Left ventricle myocardium superior (tissue), 1 donor: ENCODE measurements at regions not wholly inside any gene's neighbourhood (a gene's known extent, or its start where the extent isn't known, plus 50 kb on each side); places are given as distances from the start of the nearest gene placed in this dataset.
A peak's percentile ranks its signal among the peaks of the same experiment; 100 is the strongest.
"Not testable (repeated sequence)": the region's sequence is repeated elsewhere in the genome, so short reads cannot be mapped to it uniquely, and the experiment has no call there.

Source experiments
- ATAC-seq: fragments of 200-7000 bp; cut with Tn5 transposase; one replicate; pipeline ENCODE4 v1.9.1; 2020; ENCODE audit warnings: mild to moderate bottlenecking, moderate library complexity
- DNase-seq: peaks from one replicate; pipeline ENCODE4 v3.0.0-alpha.2; 2020
- intact Hi-C: fragments of 100-400 bp; cut with micrococcal nuclease; formaldehyde crosslinking; loops from one replicate; pipeline ENCODE4 v1.11.0; 2022
- donor health status: DM: no; HTN: yes; CAD: no; lungs with severe emphysema.

GRCh38 chr2:242113492-242113891 lies 244.0 kb downstream of the RTP5 start:
- DNase-seq, intact Hi-C loops, ATAC-seq: not testable (repeated sequence)

- intact Hi-C loops, DNase-seq: not testable (repeated sequence)
- ATAC-seq, result peak; percentile 27
These were observed 247.1 kb downstream of the RTP5 start for GRCh38 chr2:242116676-242117075.

DNA sequence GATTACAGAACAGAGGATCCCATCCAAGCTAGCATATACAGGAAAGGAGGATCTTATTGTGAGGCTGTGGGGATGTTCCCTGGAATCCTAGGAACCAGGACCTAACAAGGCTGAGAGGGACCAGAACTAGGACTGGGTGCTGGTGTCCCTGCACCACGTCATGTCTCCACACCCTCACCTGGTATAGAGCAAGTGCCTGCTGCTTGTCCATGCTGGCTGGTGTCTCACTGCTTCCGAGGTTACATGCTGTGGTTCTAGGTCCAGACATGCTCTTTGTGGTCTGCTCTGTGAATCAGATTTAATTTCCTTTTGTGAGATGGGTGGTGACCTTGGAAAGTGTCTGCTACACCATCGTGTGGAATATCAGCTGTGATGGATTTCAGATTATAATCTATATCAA lies 247.8 kb downstream of the RTP5 start:
- DNase-seq, intact Hi-C loops: not testable (repeated sequence)
- peak; percentile 13 for ATAC-seq

DNA sequence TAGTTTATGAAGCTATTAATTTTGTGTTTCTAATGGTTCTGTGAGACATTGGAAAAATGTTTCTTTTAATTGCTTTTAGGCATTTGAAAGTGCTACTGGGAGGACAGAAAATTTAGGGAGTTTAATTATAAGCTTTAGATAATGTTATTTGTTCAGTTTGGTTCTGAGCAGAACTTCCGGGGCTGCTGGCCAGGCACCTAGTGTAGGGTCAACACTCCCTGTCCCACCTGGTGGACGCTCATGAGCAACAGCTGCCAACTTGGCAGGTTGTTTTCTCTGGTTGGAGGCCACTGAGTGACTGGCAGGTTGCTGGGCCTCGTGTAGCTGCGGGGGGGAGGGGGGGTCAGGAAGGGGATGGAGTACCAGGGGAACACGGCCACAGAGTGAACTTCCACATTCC lies 250.2 kb downstream of the RTP5 start:
- ATAC-seq, result not testable (repeated sequence)

GRCh38 chr2:242130682-242131081 lies 261.2 kb downstream of the RTP5 start:
- intact Hi-C loops, ATAC-seq: not testable (repeated sequence)

More for the DNA sequence above, 250.2 kb downstream of the RTP5 start:
- intact Hi-C loops, DNase-seq: not testable (repeated sequence)

GRCh38 chr2:242159921-242160320 lies 290.4 kb downstream of the RTP5 start:
- ATAC-seq, intact Hi-C loops, DNase-seq: not testable (repeated sequence)

More at GRCh38 chr2:242130682-242131081, 261.2 kb downstream of the RTP5 start:
- not testable (repeated sequence) for DNase-seq

DNA sequence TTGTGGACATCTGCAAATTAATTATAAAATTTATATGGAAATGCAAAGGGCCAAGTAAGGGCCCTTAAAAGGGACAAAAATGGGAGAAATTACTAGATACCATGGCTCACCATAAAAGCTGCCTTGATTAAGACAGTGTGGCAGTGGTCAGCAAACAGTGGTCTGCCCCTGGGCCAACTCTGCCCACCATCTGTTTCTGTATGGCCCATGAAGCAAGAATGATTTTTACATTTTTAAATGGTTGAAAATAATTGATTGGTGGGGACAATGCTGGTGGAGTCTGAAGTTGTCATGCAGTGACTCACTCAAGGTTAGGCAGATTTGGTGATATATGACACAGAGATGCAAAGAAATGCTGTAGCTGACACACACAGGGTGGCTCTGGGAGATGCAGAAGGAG lies 295.6 kb downstream of the RTP5 start:
- DNase-seq, intact Hi-C loops, ATAC-seq: not testable (repeated sequence)

DNA sequence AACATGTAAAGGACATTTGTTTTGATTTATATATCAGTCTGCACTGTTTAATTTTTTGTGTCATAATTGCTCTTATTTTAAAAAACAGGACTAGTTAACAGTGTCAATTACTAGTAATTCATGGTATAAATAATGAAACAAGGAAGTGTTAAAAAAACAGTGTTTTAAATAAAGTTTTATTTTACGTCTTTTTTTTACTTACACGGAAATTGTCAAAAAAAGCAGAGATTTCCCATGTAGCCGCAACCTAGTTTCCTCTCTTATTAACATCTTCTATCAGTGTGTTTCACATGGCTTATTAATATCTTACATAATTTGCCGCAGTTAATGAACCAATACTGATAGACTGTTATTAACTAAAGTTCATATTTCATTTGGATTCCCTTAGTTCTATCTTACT lies 301.8 kb downstream of the RTP5 start:
- intact Hi-C loops, DNase-seq, ATAC-seq: not testable (repeated sequence)
